Transverse colon (tissue), 4 donors: ENCODE measurements at regions not wholly inside any gene's neighbourhood (a gene's known extent, or its start where the extent isn't known, plus 50 kb on each side); places are given as distances from the start of the nearest gene placed in this dataset.

Source experiments
- DNase-seq: peaks from one replicate; pipeline ENCODE4 v3.0.0-alpha.2; 2019
- H3K27ac ChIP-seq, 4 donors: fragments of 200-600 bp; sonication (generic); 2 replicates each; pipeline ENCODE4 v1.5.1; 2016 to 2018; ENCODE audit warnings: inconsistent platforms in 4 of 4
- H3K27me3 ChIP-seq: fragments of 200-600 bp; sonication (generic); 2 replicates; pipeline ENCODE4 v1.5.1; 2017; ENCODE audit warnings: inconsistent platforms
- H3K36me3 ChIP-seq, 4 donors: fragments of 200-600 bp; sonication (generic); 2 replicates each; pipeline ENCODE4 v1.5.1; 2017 to 2019; ENCODE audit warnings: inconsistent platforms in 4 of 4
- H3K4me1 ChIP-seq, 4 donors: fragments of 200-600 bp; sonication (generic); 2 replicates each; pipeline ENCODE4 v1.5.1; 2017 to 2020; ENCODE audit warnings: inconsistent platforms in 4 of 4
- H3K4me3 ChIP-seq, 4 donors: fragments of 200-600 bp; sonication (generic); 1 replicate in 1 of 4; 2 replicates in 3 of 4; pipeline versions ENCODE4 v1.5.1 to v1.6.1; 2017 to 2019; ENCODE audit warnings: inconsistent platforms in 4 of 4
- H3K9me3 ChIP-seq, 2 donors: fragments of 200-600 bp; sonication (generic); 2 replicates each; pipeline ENCODE4 v1.5.1; 2017 to 2019; ENCODE audit warnings: inconsistent platforms in 2 of 2
- CTCF ChIP-seq, 5 experiments: fragments of 200-600 bp in 3 of 5; fragments of 450-650 bp in 2 of 5; sonication (generic) in 3 of 5; IDR thresholded peaks; 1 replicate in 2 of 5; 2 replicates in 3 of 5; pipeline ENCODE4 v1.5.1; 2016 to 2017; ENCODE audit warnings: antibody characterized with exemption in 5 of 5, inconsistent platforms in 3 of 5, mild to moderate bottlenecking in 2 of 5, moderate library complexity in 1 of 5
- EP300 ChIP-seq: sonication (generic); formaldehyde crosslinking; IDR thresholded peaks from one replicate; pipeline ENCODE4 v1.6.1; 2017; ENCODE audit warnings: antibody characterized with exemption, low read depth
- POLR2A ChIP-seq: fragments of 450-650 bp; IDR thresholded peaks from one replicate; pipeline ENCODE4 v1.6.1; 2016; ENCODE audit warnings: antibody characterized with exemption, mild to moderate bottlenecking, moderate library complexity
- POLR2AphosphoS5 ChIP-seq, 3 donors: sonication (generic); formaldehyde crosslinking; IDR thresholded peaks; one replicate each; pipeline ENCODE4 v1.6.1; 2016; ENCODE audit warnings: antibody characterized with exemption in 3 of 3
- WGBS, 2 donors: methylation state at CpG; one replicate each; pipeline ENCODE4 v1.1.5; 2018; ENCODE audit warnings: low coverage in 1 of 2; 5-methylcytosine and 5-hydroxymethylcytosine counted together
- in situ Hi-C, 4 donors: fragments of 200-750 bp; cut with MboI; loops; one replicate each; pipeline versions ENCODE4 v1.15.0 to v1.15.1; 2017; ENCODE audit warnings: low sequenced_read_pairs in 3 of 4, low pct_ligation_motif_present in 1 of 4, low pct_unique_long_range_greater_than_20kb in 1 of 4
- intact Hi-C: fragments of 100-400 bp; cut with DNase I; formaldehyde crosslinking; loops from one replicate; pipeline ENCODE4 v1.15.1; 2023; ENCODE audit warnings: low total_unique reads

- 73% methylated on average over 4 of the region's 4 CpGs for WGBS, 2 donors
- Histone ChIP-seq H3K27ac (no peak overlapping the region), H3K36me3 (no peaks in the 10 kb centered on the region), H3K4me1 (no peaks in the 10 kb centered on the region), H3K27me3 (no peaks in the 10 kb centered on the region), H3K9me3 (no peaks in the 10 kb centered on the region), H3K4me3 (no peak overlapping the region)
- TF ChIP-seq POLR2A (no peak), CTCF (IDR thresholded peaks at IDR 0.05) (no peak), POLR2AphosphoS5 (IDR thresholded peaks at IDR 0.05) (no peak), EP300 (no peak)
- intact Hi-C loops (no loop called here), in situ Hi-C loops (no loop called here)
- DNase-seq, result no peak
Observed at GRCh38 chr17:13787636-13788035, 185.9 kb upstream of the HS3ST3A1 start.

- Histone ChIP-seq H3K9me3 (no peaks in the 10 kb centered on the region), H3K4me1 (no peaks in the 10 kb centered on the region), H3K36me3 (no peaks in the 10 kb centered on the region), H3K4me3 (no peak overlapping the region), H3K27me3 (no peaks in the 10 kb centered on the region), H3K27ac (no peak overlapping the region)
- in situ Hi-C loops, result no loop called here
- 40 to 65% methylated on average over 2 of the region's 2 CpGs for WGBS, 2 donors
- intact Hi-C loops, result no loop called here
- TF ChIP-seq POLR2AphosphoS5 (IDR thresholded peaks at IDR 0.05), result no peak
- no peak for TF ChIP-seq CTCF (IDR thresholded peaks at IDR 0.05)
- TF ChIP-seq POLR2A, result no peak
- TF ChIP-seq EP300, result no peak
- DNase-seq, result no peak
Observed at GRCh38 chr17:13788385-13788784, 186.7 kb upstream of the HS3ST3A1 start.

GRCh38 chr17:13792314-13792713, 190.6 kb upstream of the HS3ST3A1 start:
- 50 to 65% methylated on average over 2 of the region's 2 CpGs for WGBS, 2 donors
- Histone ChIP-seq H3K27me3 (no peaks in the 10 kb centered on the region), H3K4me1 (no peaks in the 10 kb centered on the region), H3K9me3 (no peaks in the 10 kb centered on the region), H3K36me3 (no peaks in the 10 kb centered on the region), H3K4me3 (no peak overlapping the region), H3K27ac (no peak overlapping the region)
- intact Hi-C loops, result no loop called here
- no peak for TF ChIP-seq EP300
- no peak for TF ChIP-seq CTCF (IDR thresholded peaks at IDR 0.05)
- no peak for TF ChIP-seq POLR2AphosphoS5 (IDR thresholded peaks at IDR 0.05)
- no peak for TF ChIP-seq POLR2A
- DNase-seq, result no peak
- in situ Hi-C loops, result no loop called here

- intact Hi-C loops, result no loop called here
- H3K36me3 ChIP-seq, result no peaks in the 10 kb centered on the region
- no peak overlapping the region for H3K27ac ChIP-seq
- no peaks in the 10 kb centered on the region for H3K4me1 ChIP-seq
- in situ Hi-C loops, result no loop called here
- WGBS, 2 donors, result 75 to 80% methylated on average over 1 of the region's 1 CpG
- no peaks in the 10 kb centered on the region for H3K9me3 ChIP-seq
- no peak overlapping the region for H3K4me3 ChIP-seq
- H3K27me3 ChIP-seq, result no peaks in the 10 kb centered on the region
- DNase-seq, result no peak
- TF ChIP-seq EP300 (no peak), CTCF (IDR thresholded peaks at IDR 0.05) (no peak), POLR2A (no peak), POLR2AphosphoS5 (IDR thresholded peaks at IDR 0.05) (no peak)
Observed at GRCh38 chr17:13793951-13794350, 192.2 kb upstream of the HS3ST3A1 start.
